ENCODE measurements at regions not wholly inside any gene's neighbourhood (a gene's known extent, or its start where the extent isn't known, plus 50 kb on each side); places are given as distances from the start of the nearest gene placed in this dataset.

- no peak for DNase-seq (ENCODE audit: extremely low spot score)
- TF ChIP-seq ARNT (IDR thresholded peaks at IDR 0.05), result no peak
- TF ChIP-seq ZNF384 (IDR thresholded peaks at IDR 0.05), result no peak
- no peak for TF ChIP-seq SUZ12 (IDR thresholded peaks at IDR 0.05)
- TF ChIP-seq LEF1 (IDR thresholded peaks at IDR 0.05; ENCODE audit: borderline replicate concordance), result no peak
- no peak for TF ChIP-seq NFRKB (IDR thresholded peaks at IDR 0.05)
- TF ChIP-seq ELF4 (IDR thresholded peaks at IDR 0.05), result no peak
- TF ChIP-seq BHLHE40 (IDR thresholded peaks at IDR 0.05; ENCODE audit: borderline replicate concordance), result no peak
- TF ChIP-seq FOXM1 (IDR thresholded peaks at IDR 0.05; ENCODE audit: borderline replicate concordance), result no peak
- no peak for TF ChIP-seq FOXA1 (IDR thresholded peaks at IDR 0.05)
- TF ChIP-seq CTBP1 (IDR thresholded peaks at IDR 0.05; ENCODE audit: borderline replicate concordance), result no peak
- no peak for TF ChIP-seq FOXK2 (IDR thresholded peaks at IDR 0.05)
- TF ChIP-seq HDGF (IDR thresholded peaks at IDR 0.05; ENCODE audit: borderline replicate concordance), result no peak
- TF ChIP-seq TARDBP (IDR thresholded peaks at IDR 0.05), result no peak
- POLR2A ChIA-PET, result no interaction called here
- CTCF ChIA-PET, result no interaction called here
Observed at GRCh38 chr19:28989739-28990138, 223.2 kb downstream of the UQCRFS1 start.

- CTCF ChIA-PET, result no interaction called here
- DNase-seq (ENCODE audit: extremely low spot score), result no peak
- no peak for TF ChIP-seq BHLHE40 (IDR thresholded peaks at IDR 0.05; ENCODE audit: borderline replicate concordance)
- no peak for TF ChIP-seq FOXM1 (IDR thresholded peaks at IDR 0.05; ENCODE audit: borderline replicate concordance)
- no peak for TF ChIP-seq CTBP1 (IDR thresholded peaks at IDR 0.05; ENCODE audit: borderline replicate concordance)
- TF ChIP-seq NFRKB (IDR thresholded peaks at IDR 0.05), result no peak
- POLR2A ChIA-PET, result no interaction called here
Observed at GRCh38 chr19:28988066-28988465, 224.9 kb downstream of the UQCRFS1 start.

- TF ChIP-seq SUZ12 (IDR thresholded peaks at IDR 0.05), result no peak
- TF ChIP-seq CTBP1 (IDR thresholded peaks at IDR 0.05; ENCODE audit: borderline replicate concordance), result no peak
- TF ChIP-seq FOXA1 (IDR thresholded peaks at IDR 0.05), result no peak
- TF ChIP-seq LEF1 (IDR thresholded peaks at IDR 0.05; ENCODE audit: borderline replicate concordance), result no peak
- no peak for TF ChIP-seq FOXM1 (IDR thresholded peaks at IDR 0.05; ENCODE audit: borderline replicate concordance)
- DNase-seq (ENCODE audit: extremely low spot score), result no peak
- ChIA-PET POLR2A (no interaction called here), CTCF (no interaction called here)
Observed at GRCh38 chr19:28987177-28987576, 225.8 kb downstream of the UQCRFS1 start.

- no peak for DNase-seq (ENCODE audit: extremely low spot score)
- TF ChIP-seq ELF4 (IDR thresholded peaks at IDR 0.05), result no peak
- no peak for TF ChIP-seq SUZ12 (IDR thresholded peaks at IDR 0.05)
- TF ChIP-seq TARDBP (IDR thresholded peaks at IDR 0.05), result no peak
- no peak for TF ChIP-seq ARNT (IDR thresholded peaks at IDR 0.05)
- no peak for TF ChIP-seq HDGF (IDR thresholded peaks at IDR 0.05; ENCODE audit: borderline replicate concordance)
- TF ChIP-seq FOXA1 (IDR thresholded peaks at IDR 0.05), result no peak
- TF ChIP-seq SP1 (IDR thresholded peaks at IDR 0.05), result no peak
- TF ChIP-seq CTBP1 (IDR thresholded peaks at IDR 0.05; ENCODE audit: borderline replicate concordance), result no peak
- TF ChIP-seq ZNF384 (IDR thresholded peaks at IDR 0.05), result no peak
- no peak for TF ChIP-seq FOXK2 (IDR thresholded peaks at IDR 0.05)
- CTCF ChIA-PET, result no interaction called here
- POLR2A ChIA-PET, result no interaction called here
Observed at GRCh38 chr19:28985201-28985600, 227.8 kb downstream of the UQCRFS1 start.

GRCh38 chr19:28984315-28984714 is 228.6 kb downstream of the UQCRFS1 start:
- TF ChIP-seq ZNF384 (IDR thresholded peaks at IDR 0.05) (no peak), ELF4 (IDR thresholded peaks at IDR 0.05) (no peak), TARDBP (IDR thresholded peaks at IDR 0.05) (no peak), NFRKB (IDR thresholded peaks at IDR 0.05) (no peak), SP1 (IDR thresholded peaks at IDR 0.05) (no peak), FOXK2 (IDR thresholded peaks at IDR 0.05) (no peak), HDGF (IDR thresholded peaks at IDR 0.05; ENCODE audit: borderline replicate concordance) (no peak), FOXM1 (IDR thresholded peaks at IDR 0.05; ENCODE audit: borderline replicate concordance) (no peak), FOXA1 (IDR thresholded peaks at IDR 0.05) (no peak), L3MBTL2 (conservative IDR thresholded peaks at IDR 0.05) (no peak), PKNOX1 (IDR thresholded peaks at IDR 0.05) (no peak), SUZ12 (IDR thresholded peaks at IDR 0.05) (no peak), BHLHE40 (IDR thresholded peaks at IDR 0.05; ENCODE audit: borderline replicate concordance) (no peak), ARNT (IDR thresholded peaks at IDR 0.05) (no peak), LEF1 (IDR thresholded peaks at IDR 0.05; ENCODE audit: borderline replicate concordance) (no peak), CTBP1 (IDR thresholded peaks at IDR 0.05; ENCODE audit: borderline replicate concordance) (no peak)

GRCh38 chr19:28983430-28983829 is 229.5 kb downstream of the UQCRFS1 start:
- POLR2A ChIA-PET, result no interaction called here
- CTCF ChIA-PET, result no interaction called here
- TF ChIP-seq L3MBTL2 (conservative IDR thresholded peaks at IDR 0.05) (no peak), HDGF (IDR thresholded peaks at IDR 0.05; ENCODE audit: borderline replicate concordance) (no peak), ARNT (IDR thresholded peaks at IDR 0.05) (no peak), SP1 (IDR thresholded peaks at IDR 0.05) (no peak), BHLHE40 (IDR thresholded peaks at IDR 0.05; ENCODE audit: borderline replicate concordance) (no peak), FOXA1 (IDR thresholded peaks at IDR 0.05) (no peak), LEF1 (IDR thresholded peaks at IDR 0.05; ENCODE audit: borderline replicate concordance) (no peak), NFRKB (IDR thresholded peaks at IDR 0.05) (no peak), TARDBP (IDR thresholded peaks at IDR 0.05) (no peak), FOXK2 (IDR thresholded peaks at IDR 0.05) (no peak), CTBP1 (IDR thresholded peaks at IDR 0.05; ENCODE audit: borderline replicate concordance) (no peak), FOXM1 (IDR thresholded peaks at IDR 0.05; ENCODE audit: borderline replicate concordance) (no peak), PKNOX1 (IDR thresholded peaks at IDR 0.05) (no peak), ZNF384 (IDR thresholded peaks at IDR 0.05) (no peak), SUZ12 (IDR thresholded peaks at IDR 0.05) (no peak), ELF4 (IDR thresholded peaks at IDR 0.05) (no peak)
- DNase-seq (ENCODE audit: extremely low spot score), result no peak

More at GRCh38 chr19:28984315-28984714, 228.6 kb downstream of the UQCRFS1 start:
- no peak for DNase-seq (ENCODE audit: extremely low spot score)
- POLR2A ChIA-PET, result no interaction called here
- CTCF ChIA-PET, result no interaction called here

GRCh38 chr19:28981994-28982393 is 231.0 kb downstream of the UQCRFS1 start:
- POLR2A ChIA-PET, result no interaction called here

More at GRCh38 chr19:28981994-28982393, 231.0 kb downstream of the UQCRFS1 start:
- no peak for DNase-seq (ENCODE audit: extremely low spot score)
- CTCF ChIA-PET, result no interaction called here
- TF ChIP-seq LEF1 (IDR thresholded peaks at IDR 0.05; ENCODE audit: borderline replicate concordance) (no peak), SUZ12 (IDR thresholded peaks at IDR 0.05) (no peak), SP1 (IDR thresholded peaks at IDR 0.05) (no peak), FOXA1 (IDR thresholded peaks at IDR 0.05) (no peak)
